ENCODE measurements at regions not wholly inside any gene's neighbourhood (a gene's known extent, or its start where the extent isn't known, plus 50 kb on each side); places are given as distances from the start of the nearest gene placed in this dataset.

- H3K4me1 ChIP-seq (ENCODE audit: control insufficient read depth in 1 of 2, insufficient read depth in 2 of 2, low read depth in 1 of 2, low read length in 1 of 2): no peaks in the 10 kb centered on the region; a peak in 2 of 4 replicates
- H4K20me1 ChIP-seq (ENCODE audit: insufficient read depth): no peaks in the 10 kb centered on the region
- POLR2A ChIA-PET: no interaction called here
- no peak overlapping the region for H3K27ac ChIP-seq (ENCODE audit: low read depth in 2 of 2, low read length in 1 of 2)
- no peak overlapping the region for H3K4me2 ChIP-seq
- no peak overlapping the region for H3K9ac ChIP-seq
- TF ChIP-seq RAD21 (IDR thresholded peaks at IDR 0.05; ENCODE audit: low read length) (no peak), USF1 (IDR thresholded peaks at IDR 0.05; ENCODE audit: borderline replicate concordance, low read depth) (no peak), PBX3 (IDR thresholded peaks at IDR 0.05) (no peak), MAX (IDR thresholded peaks at IDR 0.05; ENCODE audit: low read depth) (no peak), EP300 (IDR thresholded peaks at IDR 0.05; ENCODE audit: borderline replicate concordance in 1 of 2, low read depth in 1 of 2, low read length in 1 of 2) (no peak), TCF12 (IDR thresholded peaks at IDR 0.05) (no peak), MXI1 (IDR thresholded peaks at IDR 0.05; ENCODE audit: low read depth, low read length) (no peak), YY1 (IDR thresholded peaks at IDR 0.05; ENCODE audit: low read depth) (no peak), JUND (IDR thresholded peaks at IDR 0.05) (no peak), RFX5 (IDR thresholded peaks at IDR 0.05; ENCODE audit: low read length) (no peak), TAF1 (IDR thresholded peaks at IDR 0.05; ENCODE audit: borderline replicate concordance, low read depth, low read length) (no peak), TEAD4 (IDR thresholded peaks at IDR 0.05; ENCODE audit: borderline replicate concordance, insufficient read depth) (no peak), IRF3 (IDR thresholded peaks at IDR 0.05; ENCODE audit: low read depth, low read length) (no peak), SIN3A (IDR thresholded peaks at IDR 0.05; ENCODE audit: borderline replicate concordance, low read depth, low read length) (no peak), FOSL2 (IDR thresholded peaks at IDR 0.05; ENCODE audit: borderline replicate concordance, low read depth) (no peak), POLR2AphosphoS5 (IDR thresholded peaks at IDR 0.05; ENCODE audit: low read depth, low read length) (no peak), CTCF (IDR thresholded peaks at IDR 0.05) (no peak), ZBTB33 (IDR thresholded peaks at IDR 0.05; ENCODE audit: borderline replicate concordance, low read depth) (no peak)
- no peaks in the 10 kb centered on the region for H3K9me3 ChIP-seq
- H3K9me2 ChIP-seq: no peaks in the 10 kb centered on the region
- 91% methylated on average over 5 of the region's 7 CpGs for WGBS (ENCODE audit: low lambda C conversion rate)
- no peak overlapping the region for H2AFZ ChIP-seq (ENCODE audit: low read depth)
- no peak for DNase-seq
- no peak overlapping the region for H3K4me3 ChIP-seq (ENCODE audit: low read depth in 2 of 2, low read length in 1 of 2)
- CTCF ChIA-PET: no interaction called here
- no peaks in the 10 kb centered on the region for H3K27me3 ChIP-seq (ENCODE audit: insufficient read depth)
- H3K79me2 ChIP-seq (ENCODE audit: insufficient read depth): no peaks in the 10 kb centered on the region
- no peaks in the 10 kb centered on the region for H3K36me3 ChIP-seq (replicated peaks in 1 of 2; ENCODE audit: control insufficient read depth in 1 of 2, insufficient read depth in 2 of 2, low read length in 1 of 2)
- no peaks in the 10 kb centered on the region for H3F3A ChIP-seq (replicated peaks; ENCODE audit: insufficient read depth)
Measured at GRCh38 chr13:72313546-72313945, 413.9 kb downstream of the MZT1 start.

Measured in SK-N-SH (cell line).